ENCODE measurements at regions not wholly inside any gene's neighbourhood (a gene's known extent, or its start where the extent isn't known, plus 50 kb on each side); places are given as distances from the start of the nearest gene placed in this dataset.
A peak's percentile ranks its signal among the peaks of the same experiment; 100 is the strongest.
"Not testable (repeated sequence)": the region's sequence is repeated elsewhere in the genome, so short reads cannot be mapped to it uniquely, and the experiment has no call there.

DNA sequence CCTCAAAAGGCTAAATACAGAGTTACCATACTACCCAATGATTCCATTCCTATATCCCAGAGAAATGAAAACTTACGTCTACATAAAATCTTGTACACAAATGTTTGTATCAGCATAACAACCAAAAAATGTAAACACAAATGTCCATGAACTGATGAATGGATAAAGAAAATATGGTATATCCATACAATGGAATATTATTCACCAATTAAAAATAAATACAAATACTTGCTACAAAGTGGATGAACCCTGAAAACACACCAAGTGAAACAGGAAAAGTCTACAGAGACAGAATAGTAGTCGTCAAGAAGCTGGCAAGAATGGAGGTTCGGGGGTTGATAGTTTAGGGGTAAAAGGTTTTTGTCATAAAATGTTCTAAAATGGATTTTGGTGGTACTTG, 54.0 kb upstream of the ANKRD28 start:
- no peak for DNase-seq

DNA sequence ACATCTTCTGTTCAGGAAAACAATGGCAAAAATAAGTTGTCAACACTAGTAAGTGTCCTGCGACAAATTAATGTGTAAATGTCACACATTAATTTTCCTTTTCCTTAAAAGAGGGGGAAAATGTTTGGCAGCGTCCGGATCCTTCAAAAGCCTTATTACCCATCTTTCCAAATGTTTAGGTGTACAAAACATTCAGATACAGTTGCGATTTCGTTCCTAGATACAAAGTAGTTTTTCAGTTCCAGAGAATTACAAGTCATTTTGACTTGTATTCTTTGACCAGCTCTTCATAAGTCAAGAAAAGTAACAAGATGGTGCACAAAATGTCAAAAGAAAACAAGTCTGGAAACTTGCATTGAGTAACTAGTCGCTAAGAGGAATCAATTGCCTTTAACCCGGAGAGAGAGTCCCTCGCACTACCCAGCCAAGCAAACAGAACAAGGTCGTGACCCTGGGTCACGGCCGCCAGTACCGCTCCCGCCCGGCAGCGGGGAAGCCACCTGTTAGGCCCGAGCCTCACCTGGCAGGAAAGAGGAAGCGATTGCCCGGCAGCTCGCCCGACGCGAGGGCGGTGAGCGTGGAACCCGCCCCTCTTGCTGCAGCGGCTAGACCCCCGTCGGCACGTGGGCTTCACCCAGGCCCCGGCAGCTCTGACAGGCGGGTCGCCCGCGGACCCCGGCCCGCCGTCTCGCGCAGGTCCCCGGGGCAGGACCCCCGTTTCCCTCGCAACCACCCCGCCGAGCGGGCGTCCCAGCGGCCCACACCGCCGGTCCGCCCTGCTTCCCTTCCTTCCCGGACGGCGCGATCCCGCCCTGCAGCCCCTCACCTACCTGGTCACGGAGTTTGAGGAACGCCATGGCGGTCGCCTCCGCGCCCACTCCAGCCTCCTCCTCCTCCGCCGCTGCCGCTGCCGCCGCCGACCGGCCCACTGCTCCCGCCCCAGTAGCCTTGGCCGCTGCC, 61.0 kb upstream of the ANKRD28 start:
- peak; percentile 35 for DNase-seq

DNA sequence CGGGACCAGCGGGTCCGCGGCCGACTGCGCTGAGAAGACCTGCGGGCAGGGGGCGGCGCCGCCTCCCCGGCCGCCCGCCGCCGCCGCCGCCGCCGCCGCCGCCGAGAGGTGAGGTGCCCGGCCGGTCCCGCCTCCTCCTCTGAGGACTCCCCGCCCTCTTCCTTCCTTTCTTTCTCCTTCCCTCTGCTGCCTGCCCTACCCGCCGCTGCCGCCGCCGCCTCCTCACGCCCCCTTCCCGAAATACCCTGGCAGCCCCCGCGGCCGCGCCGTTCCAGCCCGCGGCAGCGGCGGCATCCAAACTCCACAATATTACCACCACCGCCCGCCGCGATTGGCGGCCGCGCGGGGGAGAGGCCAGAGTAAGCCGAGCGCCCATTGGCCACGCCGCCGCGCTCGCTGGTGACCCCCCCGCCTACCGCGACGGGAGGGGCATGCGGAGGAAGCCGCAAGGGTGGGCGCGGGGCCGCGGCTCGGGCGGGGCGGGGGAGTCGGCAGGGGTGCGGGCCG, 61.8 kb upstream of the ANKRD28 start:
- peak; percentile 77 for DNase-seq

DNA sequence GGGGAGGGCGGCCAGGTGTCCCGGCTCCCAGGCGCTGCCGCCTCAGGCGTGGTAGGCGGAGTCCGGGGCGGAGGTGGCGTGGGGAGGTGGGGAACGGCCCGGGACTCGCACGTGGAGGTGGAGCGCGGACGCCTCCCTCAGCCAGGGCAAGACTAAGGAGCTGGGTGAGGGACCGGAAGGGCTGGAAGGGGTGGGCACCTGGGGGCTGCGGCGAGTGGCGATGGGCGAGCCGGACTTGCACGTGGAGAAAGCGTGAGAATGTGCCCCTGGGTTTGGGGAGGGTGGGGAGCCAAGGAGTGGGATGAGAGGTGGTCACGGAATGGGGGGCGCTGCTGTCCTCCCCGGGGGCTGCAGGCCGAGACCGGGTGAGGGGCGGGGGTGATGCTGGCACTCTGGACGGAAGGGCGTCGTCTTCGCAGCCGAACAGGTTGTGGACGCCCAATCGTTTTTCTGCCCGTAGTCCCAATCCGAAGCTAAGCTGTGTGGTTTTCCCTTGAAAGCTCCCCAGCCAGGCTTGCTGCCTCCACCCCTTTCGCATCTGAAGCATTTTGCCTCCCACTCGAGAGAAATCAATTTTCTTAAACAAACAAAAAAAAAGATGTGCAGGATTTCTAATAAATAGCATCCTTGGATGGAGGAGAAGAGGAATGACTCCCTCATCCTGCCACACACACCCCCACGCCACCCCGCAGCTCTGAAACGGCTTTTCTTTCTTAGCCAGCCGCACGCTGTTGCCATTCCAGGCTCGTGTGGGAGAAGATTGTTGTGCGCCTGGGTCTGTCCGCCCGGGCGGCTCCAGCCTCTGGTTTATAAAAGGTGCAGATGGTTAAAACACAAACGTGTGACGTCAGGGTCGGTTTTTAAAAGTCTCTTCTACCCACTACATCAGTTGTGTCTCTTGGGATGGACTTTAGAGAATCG, 62.5 kb upstream of the ANKRD28 start:
- DNase-seq: no peak

DNA sequence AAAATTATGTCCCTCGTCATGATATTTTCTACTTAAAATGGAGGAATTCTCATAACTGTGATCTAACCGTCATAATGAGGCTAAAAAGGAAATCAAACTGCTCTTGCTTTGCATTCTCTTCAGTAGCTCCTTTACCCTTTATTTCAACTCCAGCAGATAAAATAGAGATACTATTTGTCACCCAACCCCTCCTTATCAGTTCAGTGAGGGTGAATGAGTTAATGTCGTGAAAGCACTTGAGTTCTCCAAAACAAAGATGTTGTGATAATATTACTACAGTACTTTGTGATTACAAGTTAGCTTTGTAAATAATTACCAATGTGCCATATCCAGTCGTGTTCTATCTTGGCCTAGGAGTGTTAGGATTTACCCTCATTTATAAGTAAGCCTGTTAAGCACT, 63.4 kb upstream of the ANKRD28 start:
- DNase-seq: no peak

DNA sequence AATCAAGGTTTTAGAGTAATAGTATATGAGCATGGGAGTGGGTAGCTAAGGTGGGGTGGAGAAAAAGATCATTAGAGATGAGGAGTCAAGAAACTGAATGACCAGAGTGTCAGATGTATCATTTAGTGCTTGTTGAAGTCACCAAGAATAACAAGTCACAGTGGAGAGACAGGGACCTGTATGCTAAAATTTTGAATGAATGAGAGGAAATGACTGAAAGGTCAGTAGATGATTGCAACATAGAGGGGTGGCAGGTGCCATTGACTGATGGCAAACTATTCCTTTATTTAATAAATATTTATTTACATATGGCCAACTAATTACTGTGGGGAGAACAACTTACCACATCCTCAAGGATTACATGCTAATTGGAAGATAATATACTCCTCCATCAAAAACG, 75.0 kb upstream of the ANKRD28 start:
- no peak for DNase-seq

DNA sequence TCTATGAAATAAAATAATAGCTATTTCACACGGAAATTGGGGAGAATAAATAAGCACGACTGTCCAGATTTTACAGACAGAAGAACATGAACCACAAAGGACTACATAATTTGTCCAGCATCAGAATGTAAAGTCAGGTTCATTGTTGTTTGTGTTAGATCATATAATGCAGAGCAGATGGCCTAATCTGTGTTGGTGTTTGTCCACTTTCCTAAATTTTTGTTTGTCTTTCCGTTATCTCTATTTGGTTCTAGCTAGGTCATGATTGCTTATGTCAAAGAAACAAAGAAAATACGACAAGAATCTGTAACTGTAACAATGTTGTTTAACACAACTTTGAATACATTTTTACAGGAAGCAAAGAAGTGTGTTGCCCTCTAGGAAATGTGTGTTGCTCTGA, 75.6 kb upstream of the ANKRD28 start:
- DNase-seq: no peak

DNA sequence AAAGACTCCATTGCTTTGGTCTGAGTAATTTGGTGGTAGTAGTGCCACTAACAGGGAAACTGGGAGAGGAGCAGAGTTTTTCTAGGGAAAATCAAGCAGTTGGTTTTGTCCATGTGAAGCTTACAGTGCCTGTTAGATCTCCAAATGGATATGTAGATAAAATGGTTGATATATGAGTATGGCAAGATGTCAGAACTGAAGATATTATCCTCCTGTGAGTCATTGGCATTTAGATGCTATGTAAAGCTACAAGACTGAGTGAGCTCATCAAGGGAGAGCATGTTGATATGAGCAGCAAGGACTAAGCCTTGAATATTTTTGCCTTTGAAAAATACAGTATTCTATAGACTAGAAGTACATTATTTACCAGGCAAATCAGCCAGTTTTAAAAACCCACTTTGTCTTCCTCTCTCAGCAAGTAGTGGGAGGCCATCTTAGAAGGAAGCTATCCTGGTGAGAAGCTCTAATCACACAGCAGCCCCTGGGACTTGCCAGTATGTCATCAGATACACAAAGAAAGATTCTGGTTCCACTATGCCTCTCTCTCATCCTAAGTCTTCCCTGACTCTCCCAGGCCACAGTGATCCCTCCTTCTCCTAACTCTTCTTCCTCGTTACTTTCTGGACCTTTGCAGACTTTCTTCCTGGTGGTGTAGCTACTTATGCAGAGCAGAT, 77.4 kb upstream of the ANKRD28 start:
- no peak for DNase-seq

DNA sequence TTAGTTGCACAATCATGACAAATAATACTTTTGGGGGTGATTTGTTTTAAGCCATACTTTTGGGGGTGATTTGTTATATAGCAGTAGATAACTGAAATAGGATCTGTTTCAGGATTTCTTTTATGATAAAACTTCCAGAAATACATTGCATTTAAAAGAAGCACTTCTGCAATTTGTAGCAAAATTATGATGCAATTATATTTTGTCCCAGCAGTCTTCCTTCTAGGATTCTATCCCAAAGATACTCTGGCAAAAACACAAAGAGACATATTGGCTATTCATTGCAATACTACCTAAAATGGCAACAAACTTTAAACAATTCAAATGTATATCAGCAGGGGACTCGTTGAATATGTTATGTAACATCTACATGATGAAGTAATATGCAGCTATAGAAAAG, 78.9 kb upstream of the ANKRD28 start:
- no peak for DNase-seq

DNA sequence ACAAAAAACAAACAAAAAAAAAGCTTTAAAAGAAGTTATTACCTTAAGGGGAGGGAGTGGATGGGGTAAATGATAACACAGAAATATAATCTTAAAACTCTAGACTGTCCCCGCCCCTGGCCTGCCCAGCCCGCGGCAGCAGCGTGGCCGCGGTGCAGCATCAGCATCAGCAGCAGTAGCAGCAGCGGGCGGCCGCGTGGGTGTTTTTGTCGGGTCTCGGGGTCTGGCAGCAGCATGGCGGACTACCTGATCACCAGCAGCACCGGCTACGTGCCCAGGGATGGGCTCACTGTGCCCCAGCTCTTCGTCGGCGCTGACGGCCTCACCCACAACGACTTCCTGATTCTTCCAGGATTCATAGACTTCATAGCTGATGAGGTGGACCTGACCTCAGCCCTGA, 80.0 kb upstream of the ANKRD28 start:
- DNase-seq: no peak

DNA sequence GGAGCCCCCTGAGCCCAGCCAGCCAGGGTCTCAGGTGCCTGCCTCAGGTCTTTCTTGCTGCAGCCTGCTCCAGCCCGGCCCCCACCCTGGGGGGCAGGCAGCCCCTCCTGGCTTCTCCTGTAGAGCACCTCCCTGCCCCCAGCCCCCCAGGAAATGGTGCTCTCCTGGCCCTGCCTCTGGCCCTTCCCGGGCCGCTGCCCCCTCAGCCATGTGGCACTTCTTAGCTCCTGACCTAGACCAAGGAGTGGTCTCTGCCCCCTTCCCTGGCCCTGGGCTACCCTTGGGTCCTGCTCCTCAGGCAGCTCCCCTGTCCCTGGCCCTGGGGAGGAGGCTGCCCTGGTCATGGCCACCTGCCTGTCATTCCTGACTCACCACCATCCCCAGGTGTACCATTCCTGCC, 82.0 kb upstream of the ANKRD28 start:
- DNase-seq: not testable (repeated sequence)

DNA sequence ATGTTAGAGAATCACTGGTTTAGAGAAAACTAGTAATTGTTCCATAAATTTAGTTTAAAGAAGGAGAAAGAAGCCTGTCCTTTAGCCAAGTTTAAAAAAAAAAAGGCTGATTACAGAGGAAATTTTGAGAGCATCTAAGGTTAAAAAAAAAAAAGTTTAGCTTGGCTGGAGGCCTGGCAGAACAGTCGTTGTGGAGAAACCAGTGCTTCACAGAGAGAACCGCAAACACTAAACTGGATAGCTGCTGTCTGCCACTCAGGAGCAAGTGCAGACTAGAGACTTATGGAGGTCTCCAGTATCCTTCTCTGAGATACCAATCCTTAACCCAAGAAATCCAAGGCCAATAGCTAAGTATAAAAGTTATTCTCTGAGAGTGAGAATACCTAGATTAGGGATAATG, 84.8 kb upstream of the ANKRD28 start:
- no peak for DNase-seq

DNA sequence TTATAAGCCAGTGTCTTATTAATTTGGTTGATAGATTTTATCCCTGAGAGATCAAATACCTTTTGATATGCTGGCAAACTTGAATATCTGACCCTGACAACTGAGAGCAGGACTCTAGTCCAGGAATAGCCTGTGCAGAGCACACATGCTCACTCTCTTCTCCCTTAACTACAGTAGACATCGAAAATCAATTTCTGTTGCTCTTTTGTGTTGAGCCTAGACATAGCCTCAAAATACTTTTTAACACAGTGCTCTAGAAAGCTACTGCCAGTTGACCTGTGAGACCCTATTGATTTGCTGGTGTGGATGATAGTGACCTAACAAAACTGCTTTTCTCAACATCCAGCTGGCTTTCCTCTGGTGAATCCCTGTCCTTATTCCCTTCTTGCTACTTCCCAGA, 86.4 kb upstream of the ANKRD28 start:
- DNase-seq: no peak

DNA sequence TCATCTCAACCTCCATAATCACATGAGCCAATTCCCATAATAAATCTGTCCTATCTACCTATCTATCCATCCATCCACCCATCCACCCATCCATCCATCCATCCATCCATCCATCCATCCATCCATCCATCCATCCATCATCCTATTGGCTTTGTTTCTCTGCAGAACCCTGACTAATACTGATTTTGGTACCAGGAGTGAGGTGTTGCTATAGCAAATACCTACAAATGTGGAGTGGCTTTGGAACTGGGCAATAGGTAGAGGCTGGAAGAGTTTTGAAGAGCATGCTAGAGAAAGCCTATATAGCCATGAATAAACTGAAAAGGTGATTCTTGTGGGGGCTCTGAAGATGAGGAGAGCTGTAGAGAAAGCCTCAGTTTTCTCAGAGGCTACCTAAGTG, 88.7 kb upstream of the ANKRD28 start:
- DNase-seq: no peak

DNA sequence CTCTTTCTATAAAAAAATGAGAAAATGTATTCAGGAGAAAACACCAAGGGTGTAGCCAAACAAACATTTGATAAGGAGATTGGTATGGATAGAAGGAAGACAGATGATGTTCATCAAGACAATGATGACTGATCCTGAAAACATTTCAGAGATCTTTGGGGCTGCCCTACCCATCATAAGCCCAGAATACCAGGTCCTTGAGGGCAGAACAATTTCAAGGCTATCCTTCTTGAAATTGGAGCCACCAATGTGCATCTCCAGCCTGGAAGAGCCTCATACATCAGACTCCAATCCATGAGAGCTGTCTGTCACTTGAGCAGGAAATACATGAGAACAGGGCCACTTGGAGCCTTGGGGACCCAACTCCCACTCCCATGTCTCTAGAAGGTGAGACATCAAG, 89.5 kb upstream of the ANKRD28 start:
- DNase-seq: no peak

DNA sequence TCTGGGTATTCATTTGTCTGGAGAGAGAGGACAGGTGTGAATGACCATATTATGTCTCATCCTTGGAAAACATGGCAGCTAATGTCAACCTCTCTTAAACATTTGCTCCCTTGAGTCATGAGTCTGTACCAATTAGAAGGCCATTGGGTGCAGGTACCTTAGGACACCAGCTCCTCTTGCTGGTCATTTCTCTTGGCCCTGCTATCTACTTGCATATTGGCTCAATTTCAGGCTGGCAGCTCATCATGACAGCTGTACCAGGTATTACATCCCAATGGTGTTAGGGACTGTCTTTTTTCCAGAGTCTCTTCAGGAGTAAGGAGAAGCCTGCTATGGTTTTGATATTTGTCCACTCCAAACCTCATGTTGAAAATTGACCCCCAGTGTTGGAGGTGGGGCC, 92.2 kb upstream of the ANKRD28 start:
- no peak for DNase-seq

DNA sequence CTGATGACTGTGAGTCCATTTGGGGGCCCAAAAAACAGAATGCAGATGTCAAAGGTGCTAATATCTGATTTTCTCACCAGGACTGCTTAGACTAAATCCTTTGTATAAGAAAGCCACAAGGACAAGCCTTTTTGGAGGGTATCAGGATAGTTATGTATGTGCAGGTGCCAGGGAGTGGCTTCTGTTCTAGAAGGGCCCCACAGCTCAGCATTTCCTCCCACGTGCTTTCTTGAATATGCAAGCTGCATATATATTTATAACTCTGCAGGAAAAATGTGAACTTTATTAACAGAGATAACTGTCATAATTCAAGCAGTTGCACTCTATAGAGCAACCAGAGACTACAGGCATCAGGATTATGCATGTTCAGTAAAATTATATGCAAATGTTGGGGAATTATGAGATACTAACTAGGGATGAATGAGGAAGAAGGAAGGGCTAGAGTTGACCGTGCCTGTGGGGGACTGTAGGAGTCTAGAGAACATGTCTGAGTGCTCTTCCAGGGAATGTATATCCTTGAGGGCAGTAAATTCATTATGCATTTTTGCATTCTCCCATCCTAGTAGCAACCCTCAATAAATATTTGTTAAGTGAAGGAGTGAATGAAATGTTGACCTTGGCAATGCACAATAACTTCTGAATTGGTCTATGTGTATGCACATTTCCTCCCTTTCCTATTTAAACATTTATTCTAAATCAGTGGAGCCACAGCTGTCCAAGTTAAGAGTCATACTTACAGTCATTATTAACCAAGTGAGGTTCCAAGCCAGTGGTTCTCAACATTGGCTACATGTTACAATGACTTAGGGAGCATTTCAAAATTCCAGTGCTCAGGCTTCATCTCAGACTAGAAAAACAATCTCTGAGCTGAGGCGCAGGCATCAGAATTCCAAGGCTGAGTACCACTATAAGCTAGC, 94.8 kb upstream of the ANKRD28 start:
- no peak for DNase-seq

DNA sequence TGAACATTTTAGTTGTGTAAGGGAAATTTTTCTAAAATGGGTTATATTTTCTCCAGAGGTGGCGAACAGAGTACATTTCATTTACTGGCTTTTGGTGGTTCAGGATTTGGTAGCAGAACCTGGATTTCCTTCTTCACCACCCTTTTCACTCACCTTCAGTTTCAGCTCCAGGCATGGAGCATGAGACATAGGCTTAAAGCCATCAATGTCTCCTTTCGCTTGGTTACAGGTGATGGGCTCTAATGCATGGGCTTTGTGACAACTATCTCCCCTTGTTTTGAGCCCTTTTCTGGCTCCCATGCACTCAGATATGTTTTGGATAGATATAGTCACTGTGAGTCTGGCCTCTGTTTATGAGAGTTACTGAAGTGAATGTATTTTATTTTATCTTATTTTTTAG, 96.6 kb upstream of the ANKRD28 start:
- DNase-seq: no peak

DNA sequence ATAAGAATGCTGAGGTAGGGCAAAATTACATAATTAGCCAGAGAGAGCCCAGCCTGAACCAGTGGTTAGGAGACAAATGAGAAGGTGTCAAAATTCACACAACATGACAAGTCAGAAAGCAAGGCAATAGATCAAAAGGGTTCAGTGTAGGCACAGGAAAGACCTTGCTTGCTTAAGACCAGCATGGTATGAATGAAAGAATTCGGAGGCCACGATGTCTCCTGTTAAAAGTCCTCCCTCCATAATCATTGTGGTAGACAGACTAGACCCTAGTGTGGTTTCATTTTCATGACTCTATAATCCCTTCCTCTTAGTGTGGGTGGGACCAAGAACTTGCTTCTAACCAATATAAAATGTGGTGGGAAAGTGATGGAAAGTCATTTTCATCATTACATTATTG, 98.7 kb upstream of the ANKRD28 start:
- DNase-seq: no peak

DNA sequence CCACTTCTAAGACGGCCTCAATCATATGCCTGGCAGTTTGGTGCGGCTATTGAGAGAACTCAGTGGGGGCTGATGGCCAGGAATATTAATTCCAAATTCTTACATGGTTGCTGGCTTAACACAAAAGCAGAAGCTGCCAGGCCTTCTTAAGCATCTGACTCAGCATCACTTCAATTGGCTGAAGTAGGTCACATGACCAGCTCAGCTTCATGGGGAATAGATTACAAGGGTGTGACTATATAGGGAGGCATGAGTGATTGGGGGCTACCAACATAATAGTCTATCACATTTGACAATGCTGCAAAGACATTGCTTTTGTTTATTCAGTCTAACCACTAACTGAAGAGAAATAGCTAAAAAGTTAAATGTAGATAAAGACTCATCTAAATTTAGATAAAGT, 101.6 kb upstream of the ANKRD28 start:
- DNase-seq: no peak

DNA sequence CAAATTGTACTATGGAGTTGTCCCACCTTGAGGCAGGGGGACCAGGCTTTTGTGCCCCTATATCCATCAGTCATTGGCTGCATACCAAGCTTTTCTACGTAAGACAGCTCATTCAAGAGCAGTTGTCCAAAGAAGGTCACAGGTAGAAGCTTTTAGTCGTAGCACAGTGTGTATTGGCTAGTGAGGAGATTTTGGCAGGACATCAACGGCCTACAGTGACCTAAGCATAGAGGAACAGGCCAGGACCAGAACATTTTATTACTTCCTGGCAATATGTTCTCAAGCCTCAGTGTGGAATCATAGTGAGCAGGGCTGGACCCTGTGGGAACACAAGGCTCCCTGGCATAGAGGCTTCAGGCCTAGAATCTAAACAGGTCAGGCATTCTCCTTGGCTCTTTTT, 105.4 kb upstream of the ANKRD28 start:
- no peak for DNase-seq
